ENCODE measurements at regions not wholly inside any gene's neighbourhood (a gene's known extent, or its start where the extent isn't known, plus 50 kb on each side); places are given as distances from the start of the nearest gene placed in this dataset.

GRCh38 chr13:105395041-105395440 lies 1140.4 kb downstream of the EFNB2 start:
- intact Hi-C loops (cut with micrococcal nuclease) = no loop called here

GRCh38 chr13:105389373-105389772 lies 1146.1 kb downstream of the EFNB2 start:
- intact Hi-C loops (cut with micrococcal nuclease) = no loop called here

GRCh38 chr13:105377452-105377851 lies 1158.0 kb downstream of the EFNB2 start:
- intact Hi-C loops (cut with micrococcal nuclease) = no loop called here

DNA sequence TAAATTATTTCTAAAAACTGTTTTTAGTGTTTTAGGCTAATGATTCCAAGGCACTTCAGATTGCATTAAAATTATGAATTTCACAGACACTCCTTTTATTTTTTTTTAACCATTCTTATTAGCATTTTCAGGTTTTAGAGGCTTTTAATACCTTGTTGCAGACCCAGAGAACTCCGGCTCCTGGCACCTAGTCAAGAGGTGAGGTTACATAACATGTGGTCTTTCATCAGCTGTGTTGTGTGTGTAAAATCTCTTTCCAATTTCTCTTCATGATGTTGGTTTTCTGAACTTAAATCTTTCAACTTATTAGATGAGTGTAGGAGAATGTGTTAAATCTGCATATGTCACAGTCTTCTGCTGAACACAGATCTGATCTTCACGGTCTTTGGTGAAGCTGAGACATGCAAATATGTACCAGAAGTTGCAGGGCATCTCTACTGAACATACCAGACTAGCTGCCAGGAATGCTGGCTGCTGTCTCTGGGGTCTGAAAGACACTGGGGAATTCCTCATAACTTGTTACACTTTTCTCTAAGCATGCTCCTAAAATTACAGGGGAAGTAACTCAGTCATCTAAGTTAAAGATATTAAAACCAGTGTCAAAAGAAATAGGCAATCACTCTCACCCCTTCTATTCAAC lies 1165.3 kb downstream of the EFNB2 start:
- intact Hi-C loops (cut with micrococcal nuclease) = no loop called here

- intact Hi-C loops (cut with micrococcal nuclease) = no loop called here
Observed at GRCh38 chr13:105368781-105369180, 1166.7 kb downstream of the EFNB2 start.

- intact Hi-C loops (cut with micrococcal nuclease) = no loop called here
Observed at GRCh38 chr13:105365831-105366230, 1169.6 kb downstream of the EFNB2 start.

DNA sequence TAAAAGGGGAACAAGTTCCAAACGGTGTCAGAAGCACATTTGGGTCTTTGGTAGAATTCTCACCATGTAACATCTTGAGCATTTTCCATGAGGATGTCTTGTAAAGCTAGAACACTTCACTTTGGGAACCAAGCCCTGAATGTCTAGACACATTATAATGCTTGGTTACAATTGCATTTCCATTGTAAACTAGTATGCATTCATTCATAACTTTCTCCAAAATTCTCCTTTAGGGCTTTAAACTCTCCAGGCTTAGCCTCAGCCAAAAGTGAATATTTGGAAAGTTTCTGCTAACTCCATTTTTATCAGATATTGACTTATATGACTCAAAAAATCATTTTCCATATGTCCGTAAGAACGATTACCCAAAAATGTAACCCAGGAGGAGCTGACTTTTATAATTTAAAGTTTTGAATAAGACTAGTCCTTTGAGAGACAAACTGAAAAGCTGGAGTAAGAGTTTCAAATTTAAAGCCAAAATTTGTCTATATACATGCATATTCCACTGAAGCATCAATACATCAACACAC lies 1170.4 kb downstream of the EFNB2 start:
- intact Hi-C loops (cut with micrococcal nuclease) = no loop called here

DNA sequence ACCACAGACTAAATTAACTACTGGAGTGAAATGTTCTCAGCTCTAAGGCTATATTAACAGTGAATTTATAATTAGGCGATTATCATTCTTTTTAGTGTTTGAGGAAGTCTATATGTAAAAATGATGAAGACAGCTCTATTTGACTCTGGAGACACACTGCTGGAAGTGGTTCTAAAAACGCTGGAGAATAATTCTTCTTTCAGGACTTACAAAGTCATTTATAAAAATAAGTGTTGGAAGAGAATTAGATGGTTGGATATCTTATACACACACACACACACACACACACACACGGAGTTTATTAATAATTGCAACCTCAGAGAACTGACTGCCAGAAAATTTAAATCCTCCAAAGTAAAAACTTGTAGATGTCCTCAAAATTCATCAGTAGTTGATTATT lies 1171.3 kb downstream of the EFNB2 start:
- intact Hi-C loops (cut with micrococcal nuclease) = no loop called here

- intact Hi-C loops (cut with micrococcal nuclease) = no loop called here
Observed at GRCh38 chr13:105363261-105364190, 1171.9 kb downstream of the EFNB2 start.

- intact Hi-C loops (cut with micrococcal nuclease) = no loop called here
Observed at GRCh38 chr13:105353654-105354053, 1181.8 kb downstream of the EFNB2 start.

GRCh38 chr13:105349082-105349723 lies 1186.3 kb downstream of the EFNB2 start:
- intact Hi-C loops (cut with micrococcal nuclease) = no loop called here

- intact Hi-C loops (cut with micrococcal nuclease) = no loop called here
Observed at GRCh38 chr13:105346141-105346775, 1189.2 kb downstream of the EFNB2 start.

DNA sequence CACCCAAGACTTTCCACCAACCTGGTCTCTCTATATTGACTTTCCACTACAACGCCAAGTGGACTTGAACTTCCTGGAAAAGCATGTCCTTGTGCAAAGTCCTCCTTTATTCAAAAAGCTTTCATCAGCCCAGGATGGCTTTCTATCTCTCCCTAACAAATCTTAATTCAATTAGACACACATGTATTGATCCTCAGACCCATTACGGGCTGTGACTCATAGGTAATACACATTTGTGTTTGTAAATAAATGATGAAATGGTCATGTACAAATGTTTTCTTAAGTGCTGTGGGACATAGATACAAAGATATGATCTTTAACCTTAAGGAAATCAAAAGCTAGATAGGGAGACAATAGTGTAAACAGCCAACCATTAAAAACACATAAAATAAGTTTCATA lies 1189.7 kb downstream of the EFNB2 start:
- intact Hi-C loops (cut with micrococcal nuclease) = no loop called here

DNA sequence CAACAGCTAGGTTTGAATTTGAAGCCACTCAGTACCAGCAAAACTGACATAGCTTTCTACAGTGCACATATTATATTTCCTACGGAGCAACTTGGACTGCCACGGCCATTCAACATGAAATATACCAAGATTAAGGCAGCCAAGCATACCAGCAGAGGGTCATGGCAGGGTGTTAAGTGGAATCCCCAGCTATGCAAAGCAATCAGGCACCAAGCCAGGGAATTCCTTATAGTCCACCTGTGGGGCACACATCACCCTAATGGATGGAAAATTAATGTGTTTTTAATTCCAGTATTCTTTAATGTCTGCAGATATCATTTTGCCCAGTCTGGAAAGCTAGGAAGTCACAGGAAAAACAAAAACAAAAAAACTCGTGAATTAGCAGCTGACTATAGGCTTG lies 1190.3 kb downstream of the EFNB2 start:
- intact Hi-C loops (cut with micrococcal nuclease) = no loop called here

- intact Hi-C loops (cut with micrococcal nuclease) = no loop called here
Observed at GRCh38 chr13:105343134-105343806, 1192.2 kb downstream of the EFNB2 start.

- intact Hi-C loops (cut with micrococcal nuclease) = no loop called here
Observed at GRCh38 chr13:105342281-105342820, 1193.1 kb downstream of the EFNB2 start.

DNA sequence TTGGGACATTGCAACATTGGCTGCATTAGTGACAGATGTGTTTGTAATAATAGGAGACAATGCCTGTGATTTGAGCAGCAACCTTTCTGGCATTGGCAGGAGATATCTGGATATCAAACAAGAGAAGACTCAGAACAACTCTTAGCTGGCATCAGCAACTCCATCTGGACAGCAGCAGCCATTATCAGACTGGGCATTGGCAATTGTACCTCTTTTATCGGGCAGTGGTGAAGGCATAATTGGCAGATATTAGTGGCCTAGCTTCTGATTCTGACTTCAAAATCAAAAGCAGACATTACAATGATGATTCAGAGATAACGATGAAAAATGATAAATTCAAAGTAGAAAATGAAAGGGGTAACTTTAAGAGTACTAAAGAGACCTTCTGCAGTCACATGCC lies 1193.7 kb downstream of the EFNB2 start:
- intact Hi-C loops (cut with micrococcal nuclease) = no loop called here

DNA sequence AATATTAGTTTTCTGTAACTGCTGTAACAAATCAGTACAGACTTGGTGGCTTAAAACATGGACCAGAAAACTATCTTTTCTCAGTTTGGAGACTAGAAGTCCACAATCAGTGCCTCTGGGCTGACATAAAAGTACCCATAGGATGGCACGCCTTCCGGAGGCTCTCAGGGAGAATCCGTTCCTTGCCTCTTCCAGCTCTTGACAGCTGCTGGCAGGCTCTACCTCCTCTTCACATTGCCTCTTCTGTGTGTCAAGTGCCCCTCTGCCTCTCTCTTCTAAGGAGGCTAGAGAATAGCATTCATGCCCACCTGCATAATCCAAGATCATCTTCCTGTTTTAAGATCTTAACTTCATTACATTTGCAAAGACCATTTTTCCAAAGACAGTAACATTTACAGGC lies 1194.2 kb downstream of the EFNB2 start:
- intact Hi-C loops (cut with micrococcal nuclease) = no loop called here

GRCh38 chr13:105340061-105340606 lies 1195.3 kb downstream of the EFNB2 start:
- intact Hi-C loops (cut with micrococcal nuclease) = no loop called here

DNA sequence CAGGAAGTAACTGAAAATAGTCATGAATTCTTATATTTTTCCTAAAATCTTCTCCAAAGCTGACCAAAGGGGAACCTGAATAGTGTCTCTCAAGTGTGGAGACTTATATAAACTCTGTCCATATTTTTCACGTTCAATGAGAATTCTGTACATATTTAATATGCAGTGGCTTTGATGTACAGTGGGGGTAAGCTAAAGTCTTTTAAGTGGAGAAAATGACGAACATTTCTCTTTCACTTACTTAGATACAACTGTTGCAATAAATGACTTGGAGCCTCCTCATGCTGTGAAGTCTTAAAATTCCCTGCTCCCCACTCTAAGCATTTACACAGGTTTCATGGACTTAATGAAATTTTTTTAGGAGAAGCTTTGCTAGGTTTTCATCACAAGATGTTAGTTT lies 1196.7 kb downstream of the EFNB2 start:
- intact Hi-C loops (cut with micrococcal nuclease) = no loop called here
